Adrenal gland (tissue), 5 donors: ENCODE measurements at regions not wholly inside any gene's neighbourhood (a gene's known extent, or its start where the extent isn't known, plus 50 kb on each side); places are given as distances from the start of the nearest gene placed in this dataset.

Experiments used
- CTCF ChIP-seq, 6 experiments: fragments of 450-650 bp in 4 of 6; fragments of 200-600 bp in 2 of 6; sonication (generic) in 1 of 6; IDR thresholded peaks; 1 replicate in 5 of 6; 2 replicates in 1 of 6; pipeline versions ENCODE4 v1.5.1 to v1.8.0; 2016 to 2021; ENCODE audit warnings: antibody characterized with exemption in 6 of 6, mild to moderate bottlenecking in 2 of 6, moderate library complexity in 1 of 6
- POLR2A ChIP-seq, 2 donors: fragments of 450-650 bp; IDR thresholded peaks; one replicate each; pipeline ENCODE4 v1.6.1; 2017; ENCODE audit warnings: antibody characterized with exemption in 2 of 2, mild to moderate bottlenecking in 2 of 2, moderate library complexity in 1 of 2
- donor health status: DM: no; HTN: no; CAD: no.

- TF ChIP-seq CTCF (IDR thresholded peaks at IDR 0.05) (no peak), POLR2A (IDR thresholded peaks at IDR 0.05) (no peak)
Observed at GRCh38 chr18:71665131-71665530, 879.0 kb downstream of the CBLN2 start.
